Inflammatory macrophage treated with lipopolysaccharide for 1 hour (primary cell): ENCODE measurements at regions not wholly inside any gene's neighbourhood (a gene's known extent, or its start where the extent isn't known, plus 50 kb on each side); places are given as distances from the start of the nearest gene placed in this dataset.
"Not testable (repeated sequence)": the region's sequence is repeated elsewhere in the genome, so short reads cannot be mapped to it uniquely, and the experiment has no call there.

Source experiments
- DNase-seq, 2 donors: peaks; one replicate each; pipeline ENCODE4 v3.0.0-alpha.2; 2020 to 2022

- DNase-seq: not testable (repeated sequence)
Observed at GRCh38 chr11:67759321-67759720, 84.9 kb upstream of the ALDH3B2 start.

- DNase-seq: not testable (repeated sequence)
Observed at GRCh38 chr11:67758467-67758866, 84.0 kb upstream of the ALDH3B2 start.

GRCh38 chr11:67758009-67758408 is 83.6 kb upstream of the ALDH3B2 start:
- not testable (repeated sequence) for DNase-seq

GRCh38 chr11:67753820-67754219 is 79.4 kb upstream of the ALDH3B2 start:
- not testable (repeated sequence) for DNase-seq

- no peak for DNase-seq
Observed at GRCh38 chr11:67745181-67745726, 70.8 kb upstream of the ALDH3B2 start.

GRCh38 chr11:67744231-67744630 is 69.8 kb upstream of the ALDH3B2 start:
- DNase-seq: not testable (repeated sequence)

- DNase-seq: not testable (repeated sequence)
Observed at GRCh38 chr11:67738231-67738630, 63.8 kb upstream of the ALDH3B2 start.

- not testable (repeated sequence) for DNase-seq
Observed at GRCh38 chr11:67737562-67738080, 63.2 kb upstream of the ALDH3B2 start.

- peak in 1 of 2 donors; percentile 5 for DNase-seq
Observed at GRCh38 chr11:67732045-67732787, 57.8 kb upstream of the ALDH3B2 start.

GRCh38 chr11:67731583-67731982 is 57.2 kb upstream of the ALDH3B2 start:
- no peak for DNase-seq

GRCh38 chr11:67728163-67728571 is 53.7 kb upstream of the ALDH3B2 start:
- not testable (repeated sequence) for DNase-seq

- DNase-seq: not testable (repeated sequence)
Observed at GRCh38 chr11:67727066-67728040, 52.9 kb upstream of the ALDH3B2 start.
